Astrocyte (in vitro differentiated cells and primary cell): ENCODE measurements at regions not wholly inside any gene's neighbourhood (a gene's known extent, or its start where the extent isn't known, plus 50 kb on each side); places are given as distances from the start of the nearest gene placed in this dataset.
A peak's percentile ranks its signal among the peaks of the same experiment; 100 is the strongest.

ENCODE experiments used
- DNase-seq: peaks from one replicate; pipeline ENCODE4 v3.0.0-alpha.2; 2010; ENCODE audit warnings: low read depth
- FAIRE-seq: peaks from 2 replicates; lab custom pipeline; 2011; peaks lifted over from hg19 to GRCh38; lab: Jason Lieb, UNC
- H2AFZ ChIP-seq: 2 replicates; pipeline ENCODE4 v1.6.0; 2012; ENCODE audit warnings: low read depth, low read length, inconsistent platforms
- H3K27ac ChIP-seq: 2 replicates; pipeline ENCODE4 v1.5.1; 2011; ENCODE audit warnings: low read depth, low read length, inconsistent platforms
- H3K27me3 ChIP-seq: 2 replicates; pipeline ENCODE4 v1.6.0; 2011; ENCODE audit warnings: low read length, inconsistent platforms; ENCODE audit not compliant: insufficient read depth
- H3K36me3 ChIP-seq: 2 replicates; pipeline ENCODE4 v1.5.1; 2011; ENCODE audit warnings: low read length, inconsistent platforms; ENCODE audit not compliant: insufficient read depth
- H3K4me1 ChIP-seq: 2 replicates; pipeline ENCODE4 v1.5.1; 2011; ENCODE audit warnings: low read length, inconsistent platforms; ENCODE audit not compliant: insufficient read depth
- H3K4me2 ChIP-seq: 2 replicates; pipeline ENCODE4 v1.6.0; 2012; ENCODE audit warnings: low read length, inconsistent platforms
- H3K4me3 ChIP-seq: 2 replicates; pipeline ENCODE4 v1.5.1; 2011; ENCODE audit warnings: low read depth, mild to moderate bottlenecking, low read length, inconsistent platforms; ENCODE audit not compliant: insufficient read depth
- H3K79me2 ChIP-seq: 2 replicates; pipeline ENCODE4 v1.6.0; 2012; ENCODE audit warnings: mild to moderate bottlenecking, low read length, inconsistent platforms; ENCODE audit not compliant: insufficient read depth
- H3K9ac ChIP-seq: 2 replicates; pipeline ENCODE4 v1.6.0; 2012; ENCODE audit warnings: mild to moderate bottlenecking, low read length, inconsistent platforms
- H3K9me3 ChIP-seq: 2 replicates; pipeline ENCODE4 v1.5.1; 2012; ENCODE audit warnings: low read depth, mild to moderate bottlenecking, low read length, inconsistent platforms; ENCODE audit not compliant: insufficient read depth
- H4K20me1 ChIP-seq: 2 replicates; pipeline ENCODE4 v1.6.0; 2012; ENCODE audit warnings: low read length, inconsistent platforms; ENCODE audit not compliant: insufficient read depth
- H3K27ac Mint-ChIP-seq: one replicate; pipeline ENCODE4 v1.8.0; 2021; ENCODE audit warnings: mild to moderate bottlenecking, mixed read lengths; ENCODE audit not compliant: unreplicated experiment
- H3K27me3 Mint-ChIP-seq: one replicate; pipeline ENCODE4 v1.8.0; 2021; ENCODE audit warnings: low read depth, mixed read lengths; ENCODE audit not compliant: unreplicated experiment
- H3K36me3 Mint-ChIP-seq: one replicate; pipeline ENCODE4 v1.8.0; 2021; ENCODE audit warnings: low read depth, mixed read lengths; ENCODE audit not compliant: unreplicated experiment
- H3K4me1 Mint-ChIP-seq: one replicate; pipeline ENCODE4 v1.8.0; 2021; ENCODE audit warnings: low read depth, mixed read lengths; ENCODE audit not compliant: unreplicated experiment
- H3K4me3 Mint-ChIP-seq: one replicate; pipeline ENCODE4 v1.8.0; 2021; ENCODE audit warnings: mild to moderate bottlenecking, moderate library complexity, mixed read lengths; ENCODE audit not compliant: unreplicated experiment
- H3K9me3 Mint-ChIP-seq: one replicate; pipeline ENCODE4 v1.8.0; 2021; ENCODE audit warnings: mild to moderate bottlenecking, mixed read lengths; ENCODE audit not compliant: unreplicated experiment
- EZH2 ChIP-seq: IDR thresholded peaks from 2 replicates; pipeline ENCODE4 v1.6.1; 2012; ENCODE audit warnings: mild to moderate bottlenecking, low read length, inconsistent platforms; ENCODE audit not compliant: insufficient read depth
- TF ChIP-seq, protein P1 (sequence below): IDR thresholded peaks from 2 replicates; pipeline ENCODE4 v1.5.1; 2011; ENCODE audit warnings: low read depth, mild to moderate bottlenecking, inconsistent platforms, low read length, moderate library complexity; ENCODE audit not compliant: insufficient read depth

DNA sequence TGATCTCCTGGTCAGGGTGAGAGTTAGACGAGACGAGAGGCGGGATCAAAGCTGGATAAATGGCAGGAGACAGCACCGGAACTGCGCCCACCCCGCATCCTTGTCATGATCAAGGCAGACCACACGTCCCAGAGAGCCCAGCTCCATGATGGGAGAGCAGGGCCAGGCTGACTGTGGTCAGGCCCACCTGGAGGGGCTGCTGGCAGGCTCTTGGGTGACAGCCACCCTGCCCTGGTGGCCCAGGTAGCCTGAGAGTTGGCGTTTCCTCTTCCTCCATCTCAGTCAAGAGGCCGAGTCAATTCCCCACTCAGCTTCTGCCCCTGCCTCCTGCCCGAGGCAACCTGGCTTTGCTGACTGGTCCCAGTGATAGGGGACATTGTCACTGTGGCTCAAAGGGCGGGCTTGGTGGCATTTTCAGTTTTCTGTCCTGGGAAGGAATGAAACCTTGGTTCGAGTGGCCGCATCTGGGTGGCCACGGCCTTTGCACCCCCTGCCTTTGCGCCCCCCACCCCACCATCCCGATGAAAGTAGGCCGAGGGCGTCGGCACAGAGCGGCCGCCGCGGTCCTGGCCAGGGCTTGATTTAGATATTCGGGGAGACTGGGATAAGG is 60.8 kb upstream of the PPARA start:
- TF ChIP-seq, protein P1, sequence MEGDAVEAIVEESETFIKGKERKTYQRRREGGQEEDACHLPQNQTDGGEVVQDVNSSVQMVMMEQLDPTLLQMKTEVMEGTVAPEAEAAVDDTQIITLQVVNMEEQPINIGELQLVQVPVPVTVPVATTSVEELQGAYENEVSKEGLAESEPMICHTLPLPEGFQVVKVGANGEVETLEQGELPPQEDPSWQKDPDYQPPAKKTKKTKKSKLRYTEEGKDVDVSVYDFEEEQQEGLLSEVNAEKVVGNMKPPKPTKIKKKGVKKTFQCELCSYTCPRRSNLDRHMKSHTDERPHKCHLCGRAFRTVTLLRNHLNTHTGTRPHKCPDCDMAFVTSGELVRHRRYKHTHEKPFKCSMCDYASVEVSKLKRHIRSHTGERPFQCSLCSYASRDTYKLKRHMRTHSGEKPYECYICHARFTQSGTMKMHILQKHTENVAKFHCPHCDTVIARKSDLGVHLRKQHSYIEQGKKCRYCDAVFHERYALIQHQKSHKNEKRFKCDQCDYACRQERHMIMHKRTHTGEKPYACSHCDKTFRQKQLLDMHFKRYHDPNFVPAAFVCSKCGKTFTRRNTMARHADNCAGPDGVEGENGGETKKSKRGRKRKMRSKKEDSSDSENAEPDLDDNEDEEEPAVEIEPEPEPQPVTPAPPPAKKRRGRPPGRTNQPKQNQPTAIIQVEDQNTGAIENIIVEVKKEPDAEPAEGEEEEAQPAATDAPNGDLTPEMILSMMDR: no peak
- no peak for TF ChIP-seq EZH2
- Histone ChIP-seq H3K4me1 (peaks cover 74% of the 10 kb centered on the region), H4K20me1 (peaks cover 100% of the 10 kb centered on the region), H3K4me2 (peak overlapping the region; percentile 94), H3K79me2 (peaks cover 100% of the 10 kb centered on the region), H3K27ac (peak overlapping the region; percentile 91), H3K27me3 (no peaks in the 10 kb centered on the region), H2AFZ (no peak overlapping the region), H3K9me3 (no peaks in the 10 kb centered on the region), H3K4me3 (no peak overlapping the region), H3K36me3 (peaks cover 31% of the 10 kb centered on the region), H3K9ac (peak overlapping the region; percentile 96)
- FAIRE-seq: no peak
- Mint-ChIP-seq H3K27ac (no peak overlapping the region), H3K4me1 (peaks cover 5% of the 10 kb centered on the region), H3K9me3 (no peaks in the 10 kb centered on the region), H3K27me3 (peaks cover 39% of the 10 kb centered on the region), H3K4me3 (no peak overlapping the region), H3K36me3 (no peaks in the 10 kb centered on the region)
- no peak for DNase-seq

DNA sequence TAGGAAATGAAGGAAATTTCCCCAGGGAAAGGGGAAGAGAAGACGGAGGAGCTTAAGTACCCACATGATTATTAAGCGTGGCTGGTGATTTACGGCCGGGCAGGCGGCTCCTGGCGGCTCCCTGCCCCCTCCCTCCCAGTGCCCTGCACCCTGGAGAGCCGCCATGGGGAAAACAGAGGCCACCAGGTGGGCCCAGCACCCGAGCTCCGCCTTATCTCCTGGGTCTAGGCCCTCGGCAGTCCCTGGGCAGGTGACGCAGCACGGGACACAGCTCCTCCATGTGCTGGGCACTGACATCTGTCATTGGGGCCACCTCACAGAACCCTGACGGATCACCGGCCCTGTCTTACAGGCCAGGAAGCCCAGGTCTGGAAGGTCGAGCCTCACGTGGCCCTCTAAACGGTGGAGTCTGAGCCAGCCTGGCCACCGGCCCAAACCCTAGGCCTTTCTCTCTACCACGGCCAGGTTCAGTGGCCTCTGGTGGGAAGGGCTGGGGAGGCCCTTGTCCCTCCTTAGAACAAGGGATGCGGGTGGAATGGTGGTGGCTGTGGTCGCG is 60.2 kb upstream of the PPARA start:
- Histone ChIP-seq H3K27ac (peak overlapping the region; percentile 91), H3K79me2 (peaks cover 100% of the 10 kb centered on the region), H3K9me3 (no peaks in the 10 kb centered on the region), H3K36me3 (peaks cover 31% of the 10 kb centered on the region), H3K4me1 (peaks cover 71% of the 10 kb centered on the region), H3K4me3 (no peak overlapping the region), H2AFZ (no peak overlapping the region), H3K27me3 (no peaks in the 10 kb centered on the region), H4K20me1 (peaks cover 100% of the 10 kb centered on the region), H3K9ac (peak overlapping the region; percentile 96), H3K4me2 (peak overlapping the region; percentile 94)
- FAIRE-seq (no peak), DNase-seq (no peak)
- Mint-ChIP-seq H3K9me3 (no peaks in the 10 kb centered on the region), H3K27ac (no peak overlapping the region), H3K36me3 (no peaks in the 10 kb centered on the region), H3K4me1 (peaks cover 5% of the 10 kb centered on the region), H3K4me3 (no peak overlapping the region), H3K27me3 (peaks cover 39% of the 10 kb centered on the region)
- TF ChIP-seq, protein P1: no peak
- no peak for TF ChIP-seq EZH2

DNA sequence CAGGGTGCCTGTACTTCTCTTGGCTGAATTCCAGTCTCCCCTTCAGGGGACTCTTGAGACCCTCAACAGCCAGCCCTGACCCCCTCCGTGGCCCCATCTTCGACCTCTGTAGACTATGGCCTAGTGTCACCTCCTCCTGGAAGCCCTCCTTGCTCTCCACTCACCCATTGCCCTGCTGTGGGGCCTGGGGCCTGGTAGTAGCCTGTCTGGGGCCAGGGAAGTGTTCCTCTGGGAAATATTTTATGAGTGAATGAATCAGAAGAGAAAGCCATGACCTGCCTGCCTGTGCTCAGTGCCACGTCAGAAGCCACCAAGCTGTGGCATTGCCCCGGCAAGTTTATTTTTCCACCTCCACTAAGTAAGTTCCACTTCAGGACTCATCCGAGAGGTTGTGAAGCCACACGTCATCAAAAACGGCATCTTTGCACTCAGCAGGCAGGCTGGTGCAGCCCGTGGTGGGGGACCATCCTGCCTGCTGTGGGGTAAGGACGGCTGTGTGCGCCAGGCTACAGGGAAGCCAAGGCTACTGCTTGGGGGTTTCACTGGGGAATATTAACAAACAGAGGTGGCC is 59.6 kb upstream of the PPARA start:
- peaks cover 5% of the 10 kb centered on the region for H3K4me1 Mint-ChIP-seq
- no peaks in the 10 kb centered on the region for H3K36me3 Mint-ChIP-seq
- H3K4me2 ChIP-seq: peak overlapping the region; percentile 94
- FAIRE-seq (no peak), DNase-seq (peak; percentile 77)
- peaks cover 95% of the 10 kb centered on the region for H4K20me1 ChIP-seq
- H3K4me3 ChIP-seq: no peak overlapping the region
- TF ChIP-seq, protein P1: no peak
- no peak for TF ChIP-seq EZH2
- no peak overlapping the region for H2AFZ ChIP-seq
- no peaks in the 10 kb centered on the region for H3K9me3 Mint-ChIP-seq
- H3K9ac ChIP-seq: peak overlapping the region; percentile 96
- H3K4me3 Mint-ChIP-seq: no peak overlapping the region
- H3K27ac Mint-ChIP-seq: no peak overlapping the region
- peaks cover 99% of the 10 kb centered on the region for H3K79me2 ChIP-seq
- H3K36me3 ChIP-seq: peaks cover 31% of the 10 kb centered on the region
- peak overlapping the region; percentile 91 for H3K27ac ChIP-seq
- peaks cover 39% of the 10 kb centered on the region for H3K27me3 Mint-ChIP-seq
- H3K9me3 ChIP-seq: no peaks in the 10 kb centered on the region
- no peaks in the 10 kb centered on the region for H3K27me3 ChIP-seq
- peaks cover 66% of the 10 kb centered on the region for H3K4me1 ChIP-seq
